ENCODE measurements at regions not wholly inside any gene's neighbourhood (a gene's known extent, or its start where the extent isn't known, plus 50 kb on each side); places are given as distances from the start of the nearest gene placed in this dataset.

DNA sequence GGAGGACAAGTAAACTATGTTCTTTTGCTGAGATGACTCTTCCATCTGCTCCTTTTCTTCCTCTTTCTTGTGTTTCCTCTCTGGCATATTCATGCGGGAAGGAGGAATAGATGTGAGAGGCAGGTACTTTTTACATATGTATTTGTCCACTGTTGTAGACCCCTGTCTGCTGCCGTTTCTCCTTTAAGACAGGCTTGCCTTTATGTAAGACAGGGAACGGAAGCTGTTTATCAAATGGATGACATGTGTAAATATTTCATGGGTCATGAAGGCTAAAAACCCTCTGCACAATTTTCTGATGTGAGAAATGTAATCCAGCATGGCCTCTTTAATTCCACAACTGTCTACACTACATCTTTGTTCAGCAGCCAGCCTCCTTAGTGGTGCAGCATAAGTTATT is 1525.5 kb upstream of the NUDT12 start:
- TF ChIP-seq, protein P1, sequence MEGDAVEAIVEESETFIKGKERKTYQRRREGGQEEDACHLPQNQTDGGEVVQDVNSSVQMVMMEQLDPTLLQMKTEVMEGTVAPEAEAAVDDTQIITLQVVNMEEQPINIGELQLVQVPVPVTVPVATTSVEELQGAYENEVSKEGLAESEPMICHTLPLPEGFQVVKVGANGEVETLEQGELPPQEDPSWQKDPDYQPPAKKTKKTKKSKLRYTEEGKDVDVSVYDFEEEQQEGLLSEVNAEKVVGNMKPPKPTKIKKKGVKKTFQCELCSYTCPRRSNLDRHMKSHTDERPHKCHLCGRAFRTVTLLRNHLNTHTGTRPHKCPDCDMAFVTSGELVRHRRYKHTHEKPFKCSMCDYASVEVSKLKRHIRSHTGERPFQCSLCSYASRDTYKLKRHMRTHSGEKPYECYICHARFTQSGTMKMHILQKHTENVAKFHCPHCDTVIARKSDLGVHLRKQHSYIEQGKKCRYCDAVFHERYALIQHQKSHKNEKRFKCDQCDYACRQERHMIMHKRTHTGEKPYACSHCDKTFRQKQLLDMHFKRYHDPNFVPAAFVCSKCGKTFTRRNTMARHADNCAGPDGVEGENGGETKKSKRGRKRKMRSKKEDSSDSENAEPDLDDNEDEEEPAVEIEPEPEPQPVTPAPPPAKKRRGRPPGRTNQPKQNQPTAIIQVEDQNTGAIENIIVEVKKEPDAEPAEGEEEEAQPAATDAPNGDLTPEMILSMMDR (IDR thresholded peaks at IDR 0.05): no peak
- no peak for TF ChIP-seq SMC3 (IDR thresholded peaks at IDR 0.05; ENCODE audit: low read depth, low read length)
- no peak for TF ChIP-seq ELF1 (IDR thresholded peaks at IDR 0.05)
- TF ChIP-seq, protein P2, sequence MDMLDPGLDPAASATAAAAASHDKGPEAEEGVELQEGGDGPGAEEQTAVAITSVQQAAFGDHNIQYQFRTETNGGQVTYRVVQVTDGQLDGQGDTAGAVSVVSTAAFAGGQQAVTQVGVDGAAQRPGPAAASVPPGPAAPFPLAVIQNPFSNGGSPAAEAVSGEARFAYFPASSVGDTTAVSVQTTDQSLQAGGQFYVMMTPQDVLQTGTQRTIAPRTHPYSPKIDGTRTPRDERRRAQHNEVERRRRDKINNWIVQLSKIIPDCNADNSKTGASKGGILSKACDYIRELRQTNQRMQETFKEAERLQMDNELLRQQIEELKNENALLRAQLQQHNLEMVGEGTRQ (IDR thresholded peaks at IDR 0.05; ENCODE audit: borderline replicate concordance, low read depth, low read length): no peak
- no peak for TF ChIP-seq FOXM1 (IDR thresholded peaks at IDR 0.05; ENCODE audit: low read depth)
- no peak for TF ChIP-seq RAD21 (IDR thresholded peaks at IDR 0.05; ENCODE audit: low read length)
- TF ChIP-seq, protein P3, sequence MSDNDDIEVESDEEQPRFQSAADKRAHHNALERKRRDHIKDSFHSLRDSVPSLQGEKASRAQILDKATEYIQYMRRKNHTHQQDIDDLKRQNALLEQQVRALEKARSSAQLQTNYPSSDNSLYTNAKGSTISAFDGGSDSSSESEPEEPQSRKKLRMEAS (IDR thresholded peaks at IDR 0.05; ENCODE audit: low read depth): no peak
- TF ChIP-seq EZH2phosphoT487 (IDR thresholded peaks at IDR 0.05; ENCODE audit: borderline replicate concordance, low read depth): no peak
- TF ChIP-seq, protein P4, sequence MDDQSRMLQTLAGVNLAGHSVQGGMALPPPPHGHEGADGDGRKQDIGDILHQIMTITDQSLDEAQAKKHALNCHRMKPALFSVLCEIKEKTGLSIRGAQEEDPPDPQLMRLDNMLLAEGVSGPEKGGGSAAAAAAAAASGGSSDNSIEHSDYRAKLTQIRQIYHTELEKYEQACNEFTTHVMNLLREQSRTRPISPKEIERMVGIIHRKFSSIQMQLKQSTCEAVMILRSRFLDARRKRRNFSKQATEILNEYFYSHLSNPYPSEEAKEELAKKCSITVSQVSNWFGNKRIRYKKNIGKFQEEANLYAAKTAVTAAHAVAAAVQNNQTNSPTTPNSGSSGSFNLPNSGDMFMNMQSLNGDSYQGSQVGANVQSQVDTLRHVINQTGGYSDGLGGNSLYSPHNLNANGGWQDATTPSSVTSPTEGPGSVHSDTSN (IDR thresholded peaks at IDR 0.05): no peak
- TF ChIP-seq NRF1 (IDR thresholded peaks at IDR 0.05; ENCODE audit: low read depth, low read length): no peak
- TF ChIP-seq GABPA (IDR thresholded peaks at IDR 0.05; ENCODE audit: low read depth): no peak
- no peak for TF ChIP-seq RFX5 (IDR thresholded peaks at IDR 0.05; ENCODE audit: low read length)
